Esophagus (tissue), 2 donors: ENCODE measurements at regions not wholly inside any gene's neighbourhood (a gene's known extent, or its start where the extent isn't known, plus 50 kb on each side); places are given as distances from the start of the nearest gene placed in this dataset.
A peak's percentile ranks its signal among the peaks of the same experiment; 100 is the strongest.

ENCODE experiments used
- H3K27ac ChIP-seq, 2 donors: one replicate each; pipeline ENCODE4 v1.5.1; 2013; ENCODE audit warnings: low read depth in 2 of 2, mild to moderate bottlenecking in 2 of 2, inconsistent platforms in 1 of 2, low read length in 1 of 2, moderate library complexity in 1 of 2
- H3K27me3 ChIP-seq, 2 donors: one replicate each; pipeline ENCODE4 v1.6.1; 2013; ENCODE audit warnings: low read length in 2 of 2, control low read depth in 1 of 2, mild to moderate bottlenecking in 1 of 2; ENCODE audit not compliant: insufficient read depth in 2 of 2, control insufficient read depth in 1 of 2
- H3K36me3 ChIP-seq, 2 donors: one replicate each; pipeline ENCODE4 v1.6.1; 2013; ENCODE audit warnings: low read length in 1 of 2; ENCODE audit not compliant: control insufficient read depth in 2 of 2, insufficient read depth in 2 of 2
- H3K4me1 ChIP-seq, 2 donors: one replicate each; pipeline ENCODE4 v1.6.1; 2013; ENCODE audit warnings: low read length in 1 of 2; ENCODE audit not compliant: control insufficient read depth in 2 of 2, insufficient read depth in 2 of 2
- H3K4me3 ChIP-seq, 2 donors: one replicate each; pipeline ENCODE4 v1.5.1; 2013; ENCODE audit warnings: low read length in 2 of 2, mild to moderate bottlenecking in 2 of 2, low read depth in 1 of 2, moderate library complexity in 1 of 2
- H3K9me3 ChIP-seq, 2 donors: one replicate each; pipeline ENCODE4 v1.6.1; 2013; ENCODE audit warnings: mild to moderate bottlenecking in 2 of 2, low read depth in 1 of 2, low read length in 1 of 2, moderate library complexity in 1 of 2; ENCODE audit not compliant: control insufficient read depth in 2 of 2, insufficient read depth in 1 of 2
- WGBS, 2 donors: extraction: QIAGEN DNeasy Blood & Tissue Kit; methylation state at CpG; one replicate each; pipeline ENCODE4 v1.1.7; 2013; 5-methylcytosine and 5-hydroxymethylcytosine counted together
- donor health status: healthy with polysubstance abuse.
- donor health status: Bipolar disorder and iron deficiency.

GRCh38 chr12:116484807-116485206 is 74.4 kb upstream of the MAP1LC3B2 start:
- Histone ChIP-seq H3K4me3 (no peak overlapping the region), H3K9me3 (peaks cover 0 to 5% of the 10 kb centered on the region in 2 donors), H3K36me3 (no peaks in the 10 kb centered on the region), H3K27me3 (no peaks in the 10 kb centered on the region), H3K4me1 (no peaks in the 10 kb centered on the region), H3K27ac (no peak overlapping the region)
- WGBS, 2 donors, result 69% methylated on average over 5 of the region's 5 CpGs

- Histone ChIP-seq H3K27me3 (no peaks in the 10 kb centered on the region), H3K4me3 (no peak overlapping the region), H3K27ac (no peak overlapping the region), H3K36me3 (no peaks in the 10 kb centered on the region), H3K4me1 (peaks cover 0 to 2% of the 10 kb centered on the region in 2 donors), H3K9me3 (peaks cover 0 to 5% of the 10 kb centered on the region in 2 donors)
- 48 to 67% methylated on average over 3 of the region's 3 CpGs for WGBS, 2 donors
Observed at GRCh38 chr12:116489116-116489515, 70.1 kb upstream of the MAP1LC3B2 start.

- Histone ChIP-seq H3K4me3 (no peak overlapping the region), H3K4me1 (peaks cover 0 to 2% of the 10 kb centered on the region in 2 donors), H3K9me3 (peaks cover 0 to 5% of the 10 kb centered on the region in 2 donors), H3K27me3 (no peaks in the 10 kb centered on the region), H3K27ac (no peak overlapping the region), H3K36me3 (no peaks in the 10 kb centered on the region)
- WGBS, 2 donors, result 86 to 87% methylated on average over 2 of the region's 2 CpGs
Observed at GRCh38 chr12:116490471-116490870, 68.7 kb upstream of the MAP1LC3B2 start.

GRCh38 chr12:116492703-116493324 is 66.4 kb upstream of the MAP1LC3B2 start:
- peaks cover 0 to 4% of the 10 kb centered on the region in 2 donors for H3K9me3 ChIP-seq
- WGBS, 2 donors, result 75 to 76% methylated on average over 8 of the region's 8 CpGs
- H3K27ac ChIP-seq, result peak overlapping the region in 1 of 2 donors; percentile 52
- no peak overlapping the region for H3K4me3 ChIP-seq
- peaks cover 0 to 6% of the 10 kb centered on the region in 2 donors for H3K4me1 ChIP-seq
- no peaks in the 10 kb centered on the region for H3K27me3 ChIP-seq
- H3K36me3 ChIP-seq, result no peaks in the 10 kb centered on the region

- Histone ChIP-seq H3K36me3 (no peaks in the 10 kb centered on the region), H3K4me3 (no peak overlapping the region), H3K27me3 (no peaks in the 10 kb centered on the region), H3K27ac (peak overlapping the region in 1 of 2 donors; percentile 14), H3K9me3 (no peaks in the 10 kb centered on the region), H3K4me1 (peaks cover 0 to 6% of the 10 kb centered on the region in 2 donors)
- WGBS, 2 donors, result 37 to 78% methylated on average over 2 of the region's 2 CpGs
Observed at GRCh38 chr12:116495260-116495659, 63.9 kb upstream of the MAP1LC3B2 start.

- peak overlapping the region; percentile 23 to 67 for H3K27ac ChIP-seq
- H3K9me3 ChIP-seq, result no peaks in the 10 kb centered on the region
- H3K4me3 ChIP-seq, result no peak overlapping the region
- 61 to 67% methylated on average over 15 of the region's 15 CpGs for WGBS, 2 donors
- no peaks in the 10 kb centered on the region for H3K27me3 ChIP-seq
- no peaks in the 10 kb centered on the region for H3K36me3 ChIP-seq
- H3K4me1 ChIP-seq, result peaks cover 0 to 6% of the 10 kb centered on the region in 2 donors
Observed at GRCh38 chr12:116497051-116497591, 62.1 kb upstream of the MAP1LC3B2 start.

DNA sequence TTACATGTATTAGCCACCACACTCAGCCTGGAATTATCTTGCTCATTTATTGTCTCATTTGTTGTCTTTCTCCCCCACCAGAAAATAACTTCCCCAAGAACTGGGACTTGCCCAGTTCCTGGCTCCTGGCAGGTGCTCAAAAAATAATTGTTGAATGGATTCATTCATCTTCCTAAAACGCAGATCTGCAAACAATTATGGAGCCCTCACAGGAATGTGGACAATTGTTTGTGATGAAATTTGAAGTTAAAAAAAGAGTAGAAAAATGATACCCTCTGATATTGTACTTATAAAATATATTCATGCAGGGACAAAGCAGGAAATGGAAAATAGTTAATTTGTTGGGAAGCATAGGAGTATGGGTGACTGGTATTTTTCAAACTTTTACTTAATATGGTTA is 60.7 kb upstream of the MAP1LC3B2 start:
- H3K27ac ChIP-seq, result no peak overlapping the region
- no peaks in the 10 kb centered on the region for H3K9me3 ChIP-seq
- H3K27me3 ChIP-seq, result no peaks in the 10 kb centered on the region
- no peaks in the 10 kb centered on the region for H3K36me3 ChIP-seq
- H3K4me3 ChIP-seq, result no peak overlapping the region
- peaks cover 0 to 3% of the 10 kb centered on the region in 2 donors for H3K4me1 ChIP-seq
- WGBS, 2 donors, result 28 to 30% methylated on average over 1 of the region's 1 CpG

DNA sequence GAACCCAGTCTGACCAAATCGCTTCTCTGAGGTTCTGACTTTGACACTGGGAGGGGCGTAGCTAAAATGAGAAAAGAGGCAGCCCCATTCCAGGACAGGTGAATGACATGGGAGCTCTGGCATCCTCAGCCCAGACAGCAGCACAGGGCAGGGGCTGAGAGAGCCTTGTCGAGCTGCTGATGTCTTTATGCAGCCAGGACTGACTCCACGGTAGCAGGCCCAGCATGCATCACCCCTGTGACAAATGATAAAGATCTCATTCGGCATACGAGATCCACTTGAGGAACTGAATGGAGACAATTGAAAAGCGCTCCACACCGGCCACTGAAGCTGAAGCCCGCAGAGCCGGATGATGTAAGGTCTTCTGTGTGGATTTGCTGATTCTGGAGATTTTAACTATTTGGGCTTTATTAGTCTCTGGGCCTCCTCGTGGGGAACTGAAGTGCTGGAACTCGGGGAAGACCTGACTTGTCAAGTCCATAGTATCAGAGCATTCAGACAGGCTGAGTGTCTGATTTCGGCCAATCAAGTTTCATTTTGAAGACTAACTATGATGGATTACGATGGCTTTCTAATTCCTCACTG is 56.9 kb upstream of the MAP1LC3B2 start:
- Histone ChIP-seq H3K4me3 (no peak overlapping the region), H3K4me1 (peaks cover 0 to 3% of the 10 kb centered on the region in 2 donors), H3K27me3 (no peaks in the 10 kb centered on the region), H3K9me3 (no peaks in the 10 kb centered on the region), H3K36me3 (no peaks in the 10 kb centered on the region), H3K27ac (no peak overlapping the region)
- WGBS, 2 donors, result 81 to 87% methylated on average over 14 of the region's 14 CpGs

DNA sequence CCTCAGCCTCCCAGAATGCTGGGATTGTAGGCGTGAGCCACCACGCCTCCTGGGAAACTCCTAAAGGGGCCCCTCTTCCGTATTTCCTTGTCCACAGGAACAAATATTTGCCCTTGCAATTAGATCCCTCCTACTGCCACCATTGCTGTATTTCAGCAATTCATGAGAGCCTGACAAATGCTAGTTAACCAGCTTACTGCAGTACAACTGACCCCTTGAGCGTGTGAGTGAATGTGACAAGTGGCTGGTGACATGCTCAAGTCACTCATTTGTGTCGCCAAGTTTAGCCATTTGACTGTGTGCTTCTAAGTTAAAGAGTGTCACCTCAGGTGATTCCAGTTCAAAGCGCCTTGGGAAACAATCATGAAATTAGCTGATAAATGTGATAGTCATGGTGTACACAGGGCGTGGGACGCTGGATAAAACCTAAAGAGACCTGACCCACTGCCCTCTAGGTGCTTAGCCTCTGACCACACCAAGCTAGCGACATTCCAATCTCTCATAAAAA is 56.1 kb upstream of the MAP1LC3B2 start:
- Histone ChIP-seq H3K9me3 (no peaks in the 10 kb centered on the region), H3K27me3 (no peaks in the 10 kb centered on the region), H3K36me3 (no peaks in the 10 kb centered on the region), H3K4me3 (no peak overlapping the region), H3K4me1 (peaks cover 0 to 3% of the 10 kb centered on the region in 2 donors), H3K27ac (no peak overlapping the region)
- WGBS, 2 donors, result 85 to 89% methylated on average over 9 of the region's 9 CpGs
